ENCODE measurements at regions not wholly inside any gene's neighbourhood (a gene's known extent, or its start where the extent isn't known, plus 50 kb on each side); places are given as distances from the start of the nearest gene placed in this dataset.

GRCh38 chr5:34475249-34475966 is 180.7 kb upstream of the RAI14 start:
- peaks cover 8% of the 10 kb centered on the region for H3K27me3 ChIP-seq (ENCODE audit: insufficient read depth, low read length)
- peaks cover 7% of the 10 kb centered on the region for H3K4me1 ChIP-seq (ENCODE audit: insufficient read depth, low read length)
- no peak overlapping the region for H2AFZ ChIP-seq (ENCODE audit: low read length)
- no peak overlapping the region for H3K27ac ChIP-seq (ENCODE audit: low read depth, low read length)
- no peaks in the 10 kb centered on the region for H3K36me3 ChIP-seq (ENCODE audit: insufficient read depth, low read length)
- H3K9me3 ChIP-seq (ENCODE audit: low read depth, low read length): no peaks in the 10 kb centered on the region
- DNase-seq (ENCODE audit: insufficient read length, low spot score, missing footprints): no peak
- H3K79me2 ChIP-seq (ENCODE audit: insufficient read depth, low read length): no peaks in the 10 kb centered on the region
- H3K4me3 ChIP-seq (ENCODE audit: insufficient read depth, low read length): no peak overlapping the region
- H4K20me1 ChIP-seq (ENCODE audit: insufficient read depth, low read length): no peaks in the 10 kb centered on the region
- H3K4me2 ChIP-seq (ENCODE audit: insufficient read depth, low read length): no peak overlapping the region
- TF ChIP-seq CTCF (IDR thresholded peaks at IDR 0.05; ENCODE audit: extremely low read depth, low read depth, low read length): no peak

GRCh38 chr5:34476941-34477565 is 179.1 kb upstream of the RAI14 start:
- Histone ChIP-seq H3K9me3 (ENCODE audit: low read depth, low read length) (no peaks in the 10 kb centered on the region), H3K4me1 (ENCODE audit: insufficient read depth, low read length) (peaks cover 7% of the 10 kb centered on the region), H3K4me3 (ENCODE audit: insufficient read depth, low read length) (no peak overlapping the region), H2AFZ (ENCODE audit: low read length) (no peak overlapping the region), H3K79me2 (ENCODE audit: insufficient read depth, low read length) (no peaks in the 10 kb centered on the region), H3K36me3 (ENCODE audit: insufficient read depth, low read length) (no peaks in the 10 kb centered on the region), H3K27ac (ENCODE audit: low read depth, low read length) (no peak overlapping the region), H3K4me2 (ENCODE audit: insufficient read depth, low read length) (no peak overlapping the region), H3K27me3 (ENCODE audit: insufficient read depth, low read length) (peaks cover 8% of the 10 kb centered on the region), H4K20me1 (ENCODE audit: insufficient read depth, low read length) (no peaks in the 10 kb centered on the region)
- TF ChIP-seq CTCF (IDR thresholded peaks at IDR 0.05; ENCODE audit: extremely low read depth, low read depth, low read length): no peak
- no peak for DNase-seq (ENCODE audit: insufficient read length, low spot score, missing footprints)

GRCh38 chr5:34480810-34481528 is 175.2 kb upstream of the RAI14 start:
- no peaks in the 10 kb centered on the region for H3K36me3 ChIP-seq (ENCODE audit: insufficient read depth, low read length)
- H3K79me2 ChIP-seq (ENCODE audit: insufficient read depth, low read length): no peaks in the 10 kb centered on the region
- no peaks in the 10 kb centered on the region for H4K20me1 ChIP-seq (ENCODE audit: insufficient read depth, low read length)
- no peak overlapping the region for H3K4me2 ChIP-seq (ENCODE audit: insufficient read depth, low read length)
- H3K9me3 ChIP-seq (ENCODE audit: low read depth, low read length): no peaks in the 10 kb centered on the region
- peaks cover 8% of the 10 kb centered on the region for H3K4me1 ChIP-seq (ENCODE audit: insufficient read depth, low read length)
- no peak for DNase-seq (ENCODE audit: insufficient read length, low spot score, missing footprints)
- H2AFZ ChIP-seq (ENCODE audit: low read length): no peak overlapping the region
- no peak overlapping the region for H3K27ac ChIP-seq (ENCODE audit: low read depth, low read length)
- H3K4me3 ChIP-seq (ENCODE audit: insufficient read depth, low read length): no peak overlapping the region
- no peak for TF ChIP-seq CTCF (IDR thresholded peaks at IDR 0.05; ENCODE audit: extremely low read depth, low read depth, low read length)
- H3K27me3 ChIP-seq (ENCODE audit: insufficient read depth, low read length): peaks cover 8% of the 10 kb centered on the region

Data from osteoblast (primary cell).